Activated naive CD8-positive, alpha-beta T cell treated with anti-CD3 and anti-CD28 coated beads, Interleukin-2, amount 10 ng/mL, durations not matched to agents 7 days and 5 days (primary cell): ENCODE measurements at regions not wholly inside any gene's neighbourhood (a gene's known extent, or its start where the extent isn't known, plus 50 kb on each side); places are given as distances from the start of the nearest gene placed in this dataset.

ENCODE experiments used
- ATAC-seq: fragments of 150-1000 bp; cut with Tn5 transposase; one replicate; pipeline ENCODE4 v1.10.0; 2021; ENCODE audit warnings: low read depth, moderate library complexity
- POLR2A ChIA-PET: fragments of 350-600 bp; sonication (Branson Sonifier 250); formaldehyde crosslinking; loops from one replicate; lab custom pipeline; 2021; ENCODE audit warnings: antibody characterized with exemption; lab: Charles Lee
- DNase-seq: peaks from one replicate; pipeline ENCODE4 v3.0.0; 2021
- H3K27ac Mint-ChIP-seq: one replicate; pipeline ENCODE4 v1.8.0; 2022; ENCODE audit warnings: mild to moderate bottlenecking, mixed read lengths
- H3K27me3 Mint-ChIP-seq: one replicate; pipeline ENCODE4 v1.8.0; 2022; ENCODE audit warnings: mild to moderate bottlenecking, moderate library complexity, mixed read lengths
- H3K36me3 Mint-ChIP-seq: one replicate; pipeline ENCODE4 v1.8.0; 2021; ENCODE audit warnings: mild to moderate bottlenecking, mixed read lengths
- H3K4me1 Mint-ChIP-seq: one replicate; pipeline ENCODE4 v1.8.0; 2021; ENCODE audit warnings: mixed read lengths
- H3K4me3 Mint-ChIP-seq: one replicate; pipeline ENCODE4 v1.8.0; 2022; ENCODE audit warnings: mild to moderate bottlenecking, moderate library complexity, mixed read lengths
- H3K9me3 Mint-ChIP-seq: one replicate; pipeline ENCODE4 v1.8.0; 2021; ENCODE audit warnings: mixed read lengths

DNA sequence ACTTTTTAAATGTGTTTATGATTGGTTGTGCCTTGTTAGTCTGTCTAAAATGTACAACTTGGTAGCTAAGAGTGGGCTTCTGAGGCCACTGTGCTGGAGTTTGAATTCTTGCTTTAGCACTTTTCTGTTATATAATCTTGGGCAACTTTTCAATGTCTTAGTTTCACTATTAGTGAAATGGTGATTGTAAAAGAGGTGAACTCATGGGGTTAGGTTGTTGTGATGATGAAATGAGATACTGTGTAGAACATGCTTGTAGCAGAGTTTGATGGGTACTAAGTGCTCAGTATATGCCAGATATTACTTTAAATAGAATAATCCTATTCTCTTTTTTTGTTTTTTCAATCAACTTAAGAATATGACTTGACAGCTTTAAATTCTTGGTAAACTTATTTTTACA, 624.7 kb downstream of the CD109 start:
- Mint-ChIP-seq H3K27me3 (no peaks in the 10 kb centered on the region), H3K36me3 (no peaks in the 10 kb centered on the region), H3K4me1 (no peaks in the 10 kb centered on the region), H3K4me3 (no peak overlapping the region), H3K27ac (no peak overlapping the region), H3K9me3 (peaks cover 2% of the 10 kb centered on the region)
- ATAC-seq (no peak), DNase-seq (no peak)
- POLR2A ChIA-PET: no interaction called here

DNA sequence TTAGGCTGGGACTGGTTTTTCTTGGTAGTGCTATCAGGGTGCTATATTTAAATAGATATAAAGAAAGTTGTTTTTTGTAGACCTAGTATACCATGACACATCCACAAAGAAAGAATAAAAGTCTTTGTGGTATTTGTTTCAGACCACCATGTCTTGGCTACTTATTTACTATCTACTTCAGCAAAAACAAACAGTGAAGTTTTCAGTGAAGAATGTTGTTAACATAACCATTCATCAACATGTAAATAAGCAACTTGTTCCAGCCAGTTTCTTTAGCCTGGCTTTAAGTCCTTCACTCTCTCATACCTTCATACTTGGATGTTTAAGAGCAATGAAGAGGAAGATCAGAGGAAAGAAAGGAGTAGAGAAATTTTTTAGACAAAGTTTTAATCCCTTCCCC, 624.1 kb downstream of the CD109 start:
- DNase-seq (no peak), ATAC-seq (no peak)
- peaks cover 2% of the 10 kb centered on the region for H3K9me3 Mint-ChIP-seq
- H3K27me3 Mint-ChIP-seq: no peaks in the 10 kb centered on the region
- H3K27ac Mint-ChIP-seq: no peak overlapping the region
- no peaks in the 10 kb centered on the region for H3K36me3 Mint-ChIP-seq
- POLR2A ChIA-PET: no interaction called here
- no peaks in the 10 kb centered on the region for H3K4me1 Mint-ChIP-seq
- H3K4me3 Mint-ChIP-seq: no peak overlapping the region

GRCh38 chr6:74319292-74319691, 623.3 kb downstream of the CD109 start:
- Mint-ChIP-seq H3K27ac (no peak overlapping the region), H3K27me3 (no peaks in the 10 kb centered on the region)

DNA sequence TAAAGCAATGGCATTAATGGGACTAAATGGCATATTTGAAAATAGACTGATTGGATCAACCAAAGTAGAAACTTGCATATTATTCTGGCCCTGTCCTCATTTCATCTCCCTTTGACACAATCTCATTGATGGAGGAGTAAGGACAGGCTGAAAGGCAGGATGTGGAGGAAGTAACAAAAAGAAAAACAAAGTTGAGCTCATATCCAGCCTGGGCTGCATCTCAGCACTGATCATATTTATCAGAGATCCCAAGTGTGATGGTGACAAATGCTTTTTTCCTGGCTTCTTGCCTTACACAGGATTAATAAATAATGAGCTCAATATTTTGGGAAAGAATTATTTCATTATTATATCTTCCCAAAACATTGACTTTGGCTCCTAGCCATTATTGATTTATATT, 622.7 kb downstream of the CD109 start:
- DNase-seq (no peak), ATAC-seq (no peak)
- no peak overlapping the region for H3K4me3 Mint-ChIP-seq
- peaks cover 2% of the 10 kb centered on the region for H3K9me3 Mint-ChIP-seq
- no peaks in the 10 kb centered on the region for H3K36me3 Mint-ChIP-seq
- H3K27ac Mint-ChIP-seq: no peak overlapping the region
- no peaks in the 10 kb centered on the region for H3K4me1 Mint-ChIP-seq
- no peaks in the 10 kb centered on the region for H3K27me3 Mint-ChIP-seq
- POLR2A ChIA-PET: no interaction called here

More at GRCh38 chr6:74319292-74319691, 623.3 kb downstream of the CD109 start:
- ATAC-seq (no peak), DNase-seq (no peak)
- no peaks in the 10 kb centered on the region for H3K36me3 Mint-ChIP-seq
- POLR2A ChIA-PET: no interaction called here
- H3K4me3 Mint-ChIP-seq: no peak overlapping the region
- no peaks in the 10 kb centered on the region for H3K4me1 Mint-ChIP-seq
- H3K9me3 Mint-ChIP-seq: peaks cover 2% of the 10 kb centered on the region

- Mint-ChIP-seq H3K27me3 (no peaks in the 10 kb centered on the region), H3K36me3 (no peaks in the 10 kb centered on the region), H3K4me3 (no peak overlapping the region), H3K4me1 (no peaks in the 10 kb centered on the region), H3K9me3 (peaks cover 2% of the 10 kb centered on the region), H3K27ac (no peak overlapping the region)
- DNase-seq: no peak
- POLR2A ChIA-PET: no interaction called here
- no peak for ATAC-seq
Observed at GRCh38 chr6:74312081-74312480, 616.1 kb downstream of the CD109 start.

DNA sequence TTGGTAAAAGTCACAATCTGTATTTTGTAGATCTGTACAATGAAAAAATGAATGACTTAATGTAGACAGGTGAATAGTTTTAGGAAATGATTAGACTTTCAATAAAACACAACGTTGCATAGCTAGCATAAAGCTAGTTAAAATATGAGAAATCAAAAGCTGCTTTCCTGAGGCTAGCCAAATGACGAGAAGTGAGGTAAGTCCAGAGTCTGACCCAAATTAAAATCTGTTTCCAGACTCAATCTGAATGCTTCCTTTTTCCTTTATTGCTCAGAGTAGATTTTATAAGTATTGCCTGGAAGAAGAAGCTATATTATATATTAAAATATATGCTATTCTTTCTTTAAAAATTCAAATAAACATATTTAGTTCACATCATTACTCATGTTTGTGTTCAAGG, 615.4 kb downstream of the CD109 start:
- DNase-seq: no peak
- no peaks in the 10 kb centered on the region for H3K4me1 Mint-ChIP-seq
- no peak overlapping the region for H3K27ac Mint-ChIP-seq
- POLR2A ChIA-PET: no interaction called here
- ATAC-seq: no peak
- no peaks in the 10 kb centered on the region for H3K27me3 Mint-ChIP-seq
- no peak overlapping the region for H3K4me3 Mint-ChIP-seq
- no peaks in the 10 kb centered on the region for H3K36me3 Mint-ChIP-seq
- H3K9me3 Mint-ChIP-seq: no peaks in the 10 kb centered on the region

- POLR2A ChIA-PET: no interaction called here
- Mint-ChIP-seq H3K27me3 (no peaks in the 10 kb centered on the region), H3K27ac (no peak overlapping the region), H3K4me3 (no peak overlapping the region), H3K36me3 (no peaks in the 10 kb centered on the region), H3K4me1 (no peaks in the 10 kb centered on the region), H3K9me3 (peaks cover under 1% of the 10 kb centered on the region)
- DNase-seq (no peak), ATAC-seq (no peak)
Observed at GRCh38 chr6:74289884-74290283, 593.9 kb downstream of the CD109 start.

DNA sequence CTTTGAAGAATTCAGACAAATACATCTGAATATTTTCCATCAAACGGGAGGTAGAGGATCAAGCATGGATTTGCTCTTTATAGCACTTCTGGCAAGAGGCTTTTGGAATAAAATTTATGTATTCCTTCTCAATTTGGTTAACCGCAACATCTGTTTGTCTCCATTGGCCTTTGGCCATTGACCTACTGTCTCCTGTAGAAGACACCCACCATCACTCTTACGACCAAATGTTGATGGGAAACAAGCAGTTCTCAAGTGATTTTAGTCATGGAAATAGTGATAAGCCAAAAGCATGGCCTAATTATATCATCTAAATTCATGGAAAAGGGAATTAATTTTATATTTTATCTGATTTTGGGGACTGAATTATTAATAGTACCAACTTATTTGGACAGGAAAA, 591.9 kb downstream of the CD109 start:
- H3K27ac Mint-ChIP-seq: no peak overlapping the region
- ATAC-seq (no peak), DNase-seq (no peak)
- no peaks in the 10 kb centered on the region for H3K27me3 Mint-ChIP-seq
- H3K4me1 Mint-ChIP-seq: no peaks in the 10 kb centered on the region
- peaks cover 1% of the 10 kb centered on the region for H3K9me3 Mint-ChIP-seq
- H3K4me3 Mint-ChIP-seq: no peak overlapping the region
- H3K36me3 Mint-ChIP-seq: no peaks in the 10 kb centered on the region
- POLR2A ChIA-PET: no interaction called here

GRCh38 chr6:74287441-74287840, 591.4 kb downstream of the CD109 start:
- Mint-ChIP-seq H3K4me1 (no peaks in the 10 kb centered on the region), H3K9me3 (peaks cover 1% of the 10 kb centered on the region), H3K4me3 (no peak overlapping the region), H3K27ac (no peak overlapping the region), H3K36me3 (no peaks in the 10 kb centered on the region), H3K27me3 (no peaks in the 10 kb centered on the region)
- DNase-seq: no peak
- no peak for ATAC-seq
- POLR2A ChIA-PET: no interaction called here

- Mint-ChIP-seq H3K4me3 (no peak overlapping the region), H3K27me3 (no peaks in the 10 kb centered on the region), H3K4me1 (no peaks in the 10 kb centered on the region), H3K36me3 (no peaks in the 10 kb centered on the region), H3K9me3 (peaks cover 4% of the 10 kb centered on the region), H3K27ac (no peak overlapping the region)
- ATAC-seq (no peak), DNase-seq (no peak)
- POLR2A ChIA-PET: no interaction called here
Observed at GRCh38 chr6:74284284-74284683, 588.3 kb downstream of the CD109 start.

- no peak for DNase-seq
- H3K9me3 Mint-ChIP-seq: peaks cover 4% of the 10 kb centered on the region
- POLR2A ChIA-PET: no interaction called here
- H3K27me3 Mint-ChIP-seq: no peaks in the 10 kb centered on the region
- ATAC-seq: no peak
- H3K4me3 Mint-ChIP-seq: no peak overlapping the region
- H3K27ac Mint-ChIP-seq: no peak overlapping the region
- H3K36me3 Mint-ChIP-seq: no peaks in the 10 kb centered on the region
- no peaks in the 10 kb centered on the region for H3K4me1 Mint-ChIP-seq
Observed at GRCh38 chr6:74283532-74283931, 587.5 kb downstream of the CD109 start.

DNA sequence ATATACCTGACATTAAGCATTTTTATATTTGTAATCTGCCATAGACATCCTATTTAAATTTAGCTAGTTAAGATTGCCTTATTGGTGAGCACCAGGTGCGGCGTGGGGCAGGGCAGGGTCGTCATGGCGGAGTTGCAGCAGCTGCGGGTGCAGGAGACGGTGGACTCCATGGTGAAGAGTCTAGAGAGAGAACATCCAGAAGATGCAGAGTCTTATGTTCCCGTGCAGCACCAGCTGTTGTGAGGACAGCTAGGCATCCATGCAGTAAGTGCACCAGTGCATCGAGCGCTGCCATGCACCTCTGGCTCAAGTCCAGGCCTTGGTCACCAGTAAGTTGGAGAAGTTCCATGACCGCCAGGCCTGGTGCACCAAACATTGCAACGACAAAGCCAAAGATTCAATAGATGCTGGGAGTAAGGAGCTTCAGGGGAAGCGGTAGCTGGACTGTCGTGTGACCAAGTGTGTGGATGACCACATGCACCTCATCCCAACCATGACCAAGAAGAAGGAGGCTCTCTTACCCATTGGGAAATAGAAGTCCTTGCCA, 586.2 kb downstream of the CD109 start:
- POLR2A ChIA-PET: no interaction called here
- Mint-ChIP-seq H3K27me3 (no peaks in the 10 kb centered on the region), H3K4me1 (no peaks in the 10 kb centered on the region), H3K4me3 (no peak overlapping the region), H3K27ac (no peak overlapping the region), H3K9me3 (peaks cover 4% of the 10 kb centered on the region), H3K36me3 (no peaks in the 10 kb centered on the region)
- DNase-seq (no peak), ATAC-seq (no peak)

GRCh38 chr6:74280130-74280692, 584.2 kb downstream of the CD109 start:
- Mint-ChIP-seq H3K27me3 (no peaks in the 10 kb centered on the region), H3K4me1 (no peaks in the 10 kb centered on the region), H3K27ac (no peak overlapping the region), H3K4me3 (no peak overlapping the region), H3K36me3 (no peaks in the 10 kb centered on the region), H3K9me3 (peaks cover 4% of the 10 kb centered on the region)
- ATAC-seq (no peak), DNase-seq (no peak)
- POLR2A ChIA-PET: no interaction called here

DNA sequence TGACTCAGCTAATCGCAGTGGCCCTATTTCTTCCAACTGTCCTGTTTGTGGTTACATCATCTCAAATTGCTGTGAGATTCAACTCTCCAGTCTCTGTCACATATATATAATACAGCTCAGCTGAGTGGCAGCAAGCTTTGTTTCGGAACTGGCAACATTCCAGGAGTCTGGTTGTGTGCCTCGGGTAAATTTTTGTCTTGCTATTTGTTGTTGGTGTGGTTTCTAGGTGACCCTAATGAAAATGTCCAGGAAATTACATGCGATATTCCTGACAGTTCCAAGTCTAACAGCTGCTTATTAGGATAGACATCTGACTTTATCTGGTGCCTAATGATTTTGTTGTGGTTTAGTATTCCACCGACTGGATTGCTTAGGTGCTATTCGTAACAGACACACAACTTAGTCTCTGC, 581.8 kb downstream of the CD109 start:
- POLR2A ChIA-PET: no interaction called here
- Mint-ChIP-seq H3K4me1 (no peaks in the 10 kb centered on the region), H3K27me3 (no peaks in the 10 kb centered on the region), H3K9me3 (peaks cover 2% of the 10 kb centered on the region), H3K27ac (no peak overlapping the region), H3K4me3 (no peak overlapping the region), H3K36me3 (no peaks in the 10 kb centered on the region)
- no peak for DNase-seq
- no peak for ATAC-seq

- ATAC-seq: no peak
- no peak overlapping the region for H3K4me3 Mint-ChIP-seq
- no peaks in the 10 kb centered on the region for H3K27me3 Mint-ChIP-seq
- no peaks in the 10 kb centered on the region for H3K4me1 Mint-ChIP-seq
- no peaks in the 10 kb centered on the region for H3K36me3 Mint-ChIP-seq
- H3K9me3 Mint-ChIP-seq: no peaks in the 10 kb centered on the region
- DNase-seq: no peak
- no peak overlapping the region for H3K27ac Mint-ChIP-seq
- POLR2A ChIA-PET: no interaction called here
Observed at GRCh38 chr6:74273541-74273940, 577.5 kb downstream of the CD109 start.
